GM19463 (cell line): ENCODE measurements at regions not wholly inside any gene's neighbourhood (a gene's known extent, or its start where the extent isn't known, plus 50 kb on each side); places are given as distances from the start of the nearest gene placed in this dataset.
A peak's percentile ranks its signal among the peaks of the same experiment; 100 is the strongest.

ENCODE experiments used
- ATAC-seq: cut with Tn5 transposase; IDR thresholded peaks from one replicate; pipeline ENCODE4 v1.9.1; 2021; ENCODE audit warnings: mild to moderate bottlenecking, moderate library complexity; ENCODE audit not compliant: unreplicated experiment

GRCh38 chr3:99240700-99241099 is 339.2 kb upstream of the DCBLD2 start:
- no peak for ATAC-seq

GRCh38 chr3:99236576-99236975 is 335.1 kb upstream of the DCBLD2 start:
- ATAC-seq = no peak

GRCh38 chr3:99232696-99233095 is 331.2 kb upstream of the DCBLD2 start:
- ATAC-seq = no peak

- no peak for ATAC-seq
These were observed 317.0 kb upstream of the DCBLD2 start for GRCh38 chr3:99218468-99218867.

- ATAC-seq = no peak
These were observed 311.5 kb upstream of the DCBLD2 start for GRCh38 chr3:99212969-99213368.

GRCh38 chr3:99211309-99211708 is 309.8 kb upstream of the DCBLD2 start:
- ATAC-seq = no peak

- ATAC-seq = no peak
These were observed 297.5 kb upstream of the DCBLD2 start for GRCh38 chr3:99199021-99199420.

GRCh38 chr3:99191186-99191585 is 289.7 kb upstream of the DCBLD2 start:
- no peak for ATAC-seq

GRCh38 chr3:99188936-99189335 is 287.4 kb upstream of the DCBLD2 start:
- no peak for ATAC-seq

GRCh38 chr3:99186016-99186415 is 284.5 kb upstream of the DCBLD2 start:
- ATAC-seq = no peak

GRCh38 chr3:99176169-99176964 is 274.9 kb upstream of the DCBLD2 start:
- ATAC-seq = no peak

- ATAC-seq = no peak
These were observed 273.8 kb upstream of the DCBLD2 start for GRCh38 chr3:99175276-99175812.

GRCh38 chr3:99172736-99173657 is 271.5 kb upstream of the DCBLD2 start:
- peak; percentile 79 for ATAC-seq

- ATAC-seq = no peak
These were observed 270.3 kb upstream of the DCBLD2 start for GRCh38 chr3:99171800-99172199.

- ATAC-seq = no peak
These were observed 269.5 kb upstream of the DCBLD2 start for GRCh38 chr3:99170867-99171517.

- ATAC-seq = no peak
These were observed 265.6 kb upstream of the DCBLD2 start for GRCh38 chr3:99167071-99167470.

GRCh38 chr3:99163314-99163713 is 261.8 kb upstream of the DCBLD2 start:
- ATAC-seq = no peak

- no peak for ATAC-seq
These were observed 257.8 kb upstream of the DCBLD2 start for GRCh38 chr3:99159220-99159762.

GRCh38 chr3:99145031-99145430 is 243.5 kb upstream of the DCBLD2 start:
- ATAC-seq = no peak

- no peak for ATAC-seq
These were observed 242.0 kb upstream of the DCBLD2 start for GRCh38 chr3:99143493-99143892.

- no peak for ATAC-seq
These were observed 233.5 kb upstream of the DCBLD2 start for GRCh38 chr3:99134986-99135385.
